Keratinocyte (primary cell): ENCODE measurements at regions not wholly inside any gene's neighbourhood (a gene's known extent, or its start where the extent isn't known, plus 50 kb on each side); places are given as distances from the start of the nearest gene placed in this dataset.

ENCODE experiments used
- EZH2 ChIP-seq: IDR thresholded peaks from one replicate; pipeline ENCODE4 v1.6.1; 2012; ENCODE audit warnings: inconsistent platforms, mild to moderate bottlenecking, low read length, moderate library complexity
- TF ChIP-seq, protein P1 (sequence below), 3 experiments: IDR thresholded peaks in 1 of 3; conservative IDR thresholded peaks in 1 of 3; optimal IDR thresholded peaks in 1 of 3; 2 replicates in 2 of 3; 3 replicates in 1 of 3; pipeline versions ENCODE3 to v1.5.1; 2011; ENCODE audit warnings: low read length in 3 of 3, mild to moderate bottlenecking in 3 of 3, moderate library complexity in 2 of 3, control low read depth in 1 of 3, inconsistent platforms in 1 of 3; ENCODE audit not compliant: insufficient read depth in 2 of 3; ENCODE audit errors: extremely low read depth in 1 of 3

- TF ChIP-seq, protein P1, sequence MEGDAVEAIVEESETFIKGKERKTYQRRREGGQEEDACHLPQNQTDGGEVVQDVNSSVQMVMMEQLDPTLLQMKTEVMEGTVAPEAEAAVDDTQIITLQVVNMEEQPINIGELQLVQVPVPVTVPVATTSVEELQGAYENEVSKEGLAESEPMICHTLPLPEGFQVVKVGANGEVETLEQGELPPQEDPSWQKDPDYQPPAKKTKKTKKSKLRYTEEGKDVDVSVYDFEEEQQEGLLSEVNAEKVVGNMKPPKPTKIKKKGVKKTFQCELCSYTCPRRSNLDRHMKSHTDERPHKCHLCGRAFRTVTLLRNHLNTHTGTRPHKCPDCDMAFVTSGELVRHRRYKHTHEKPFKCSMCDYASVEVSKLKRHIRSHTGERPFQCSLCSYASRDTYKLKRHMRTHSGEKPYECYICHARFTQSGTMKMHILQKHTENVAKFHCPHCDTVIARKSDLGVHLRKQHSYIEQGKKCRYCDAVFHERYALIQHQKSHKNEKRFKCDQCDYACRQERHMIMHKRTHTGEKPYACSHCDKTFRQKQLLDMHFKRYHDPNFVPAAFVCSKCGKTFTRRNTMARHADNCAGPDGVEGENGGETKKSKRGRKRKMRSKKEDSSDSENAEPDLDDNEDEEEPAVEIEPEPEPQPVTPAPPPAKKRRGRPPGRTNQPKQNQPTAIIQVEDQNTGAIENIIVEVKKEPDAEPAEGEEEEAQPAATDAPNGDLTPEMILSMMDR (optimal IDR thresholded peaks at IDR 0.05 in 1 of 3, IDR thresholded peaks at IDR 0.05 in 1 of 3, conservative IDR thresholded peaks at IDR 0.05 in 1 of 3; ENCODE audit: extremely low read depth in 1 of 3, insufficient read depth in 2 of 3, low read length in 3 of 3) = no peak
- no peak for TF ChIP-seq EZH2
Observed at GRCh38 chr13:109880371-109881346, 94.3 kb upstream of the IRS2 start.
